H1 (cell line): ENCODE measurements at regions not wholly inside any gene's neighbourhood (a gene's known extent, or its start where the extent isn't known, plus 50 kb on each side); places are given as distances from the start of the nearest gene placed in this dataset.

Experiments
- CTCF ChIA-PET: fragments of 300-600 bp; sonication (Branson Sonifier 250); formaldehyde crosslinking; loops from one replicate; lab custom pipeline; 2021; ENCODE audit not compliant: partially characterized antibody; lab: Charles Lee
- POLR2A ChIA-PET: fragments of 300-600 bp; sonication (Branson Sonifier 250); formaldehyde crosslinking; loops from one replicate; lab custom pipeline; 2021; ENCODE audit warnings: inconsistent platforms; ENCODE audit not compliant: partially characterized antibody; lab: Charles Lee
- DNase-seq, 2 experiments: peaks; one replicate each; pipeline versions ENCODE4 v3.0.0 to v3.0.0-alpha.2; 2010 to 2022; ENCODE audit warnings: low spot score in 2 of 2, low read depth in 1 of 2, mixed read lengths in 1 of 2
- FAIRE-seq: peaks from 2 replicates; lab custom pipeline; 2011; peaks lifted over from hg19 to GRCh38; lab: Jason Lieb, UNC
- H2AFZ ChIP-seq: 2 replicates; pipeline ENCODE4 v1.8.1; 2012; ENCODE audit warnings: low read length, inconsistent platforms
- H2AK5ac ChIP-seq: 2 replicates; pipeline ENCODE4 v1.6.1; 2013; ENCODE audit warnings: low read depth, low read length
- H2BK120ac ChIP-seq: replicated peaks from 2 replicates; pipeline ENCODE3; 2013; ENCODE audit warnings: low read depth, low read length, inconsistent platforms
- H2BK12ac ChIP-seq: 2 replicates; pipeline ENCODE4 v1.6.1; 2013; ENCODE audit warnings: low read depth, low read length
- H2BK15ac ChIP-seq: 2 replicates; pipeline ENCODE4 v1.6.1; 2013; ENCODE audit warnings: low read length
- H2BK20ac ChIP-seq: 2 replicates; pipeline ENCODE4 v1.6.1; 2013; ENCODE audit warnings: low read length
- H2BK5ac ChIP-seq: 2 replicates; pipeline ENCODE4 v1.6.1; 2013; ENCODE audit warnings: low read depth, low read length
- H3K14ac ChIP-seq: 2 replicates; pipeline ENCODE4 v1.6.1; 2013; ENCODE audit warnings: inconsistent platforms; ENCODE audit not compliant: insufficient read length
- H3K18ac ChIP-seq: 2 replicates; pipeline ENCODE4 v1.6.1; 2013; ENCODE audit warnings: low read length; ENCODE audit errors: extremely low read depth
- H3K23ac ChIP-seq: 2 replicates; pipeline ENCODE4 v1.6.1; 2013; ENCODE audit warnings: inconsistent platforms; ENCODE audit not compliant: insufficient read length
- H3K23me2 ChIP-seq: 2 replicates; pipeline ENCODE4 v1.6.1; 2013; ENCODE audit warnings: low read depth, low read length
- H3K27ac ChIP-seq: 2 replicates; pipeline ENCODE4 v1.6.1; 2011; ENCODE audit warnings: low read depth, low read length, inconsistent platforms
- H3K27me3 ChIP-seq, 4 experiments: replicated peaks in 1 of 4; 1 replicate in 1 of 4; 2 replicates in 3 of 4; pipeline versions ENCODE4 v1.6.1 to v1.8.1; 2011 to 2013; ENCODE audit warnings: low read length in 3 of 4, mild to moderate bottlenecking in 3 of 4, inconsistent platforms in 2 of 4, mixed read lengths in 2 of 4, moderate library complexity in 1 of 4; ENCODE audit not compliant: control insufficient read depth in 3 of 4, insufficient read depth in 3 of 4; ENCODE audit errors: extremely low read depth in 1 of 4
- H3K36me3 ChIP-seq, 4 experiments: 2 replicates each; pipeline versions ENCODE4 v1.6.1 to v1.8.1; 2011 to 2013; ENCODE audit warnings: mild to moderate bottlenecking in 4 of 4, low read length in 3 of 4, moderate library complexity in 2 of 4, control low read depth in 1 of 4, inconsistent platforms in 1 of 4; ENCODE audit not compliant: insufficient read depth in 4 of 4, control insufficient read depth in 2 of 4
- H3K4ac ChIP-seq: replicated peaks from 2 replicates; pipeline ENCODE3; 2013; ENCODE audit warnings: low read length, low read depth, mixed read lengths, inconsistent platforms; ENCODE audit not compliant: insufficient read length
- H3K4me1 ChIP-seq, 4 experiments: replicated peaks in 1 of 4; 1 replicate in 1 of 4; 2 replicates in 3 of 4; pipeline versions ENCODE4 v1.6.1 to v1.8.1; 2011 to 2013; ENCODE audit warnings: low read length in 3 of 4, inconsistent platforms in 2 of 4, mixed read lengths in 1 of 4; ENCODE audit not compliant: insufficient read depth in 4 of 4, control insufficient read depth in 3 of 4
- H3K4me2 ChIP-seq, 2 experiments: 2 replicates each; pipeline versions ENCODE4 v1.6.1 to v1.8.1; 2011 to 2013; ENCODE audit warnings: low read depth in 2 of 2, low read length in 2 of 2, control low read depth in 1 of 2, inconsistent platforms in 1 of 2, mild to moderate bottlenecking in 1 of 2; ENCODE audit not compliant: insufficient read depth in 1 of 2
- H3K4me3 ChIP-seq, 4 experiments: fragments of 200-600, 300-600 bp in 1 of 4; sonication (generic), shearing (Covaris generic), sonication (Bioruptor Twin) in 1 of 4; 2 replicates each; pipeline versions ENCODE4 v1.5.1 to v1.8.1; 2011 to 2016; ENCODE audit warnings: low read length in 4 of 4, low read depth in 3 of 4, control low read depth in 2 of 4, inconsistent platforms in 2 of 4, mild to moderate bottlenecking in 2 of 4, mixed read lengths in 1 of 4, moderate library complexity in 1 of 4; ENCODE audit not compliant: insufficient read depth in 2 of 4; ENCODE audit errors: extremely low read depth in 1 of 4
- H3K56ac ChIP-seq: replicated peaks from 2 replicates; pipeline ENCODE3; 2013; ENCODE audit warnings: low read depth, mild to moderate bottlenecking, mixed read lengths, low read length, inconsistent platforms; ENCODE audit not compliant: insufficient read length
- H3K79me1 ChIP-seq: 2 replicates; pipeline ENCODE4 v1.6.1; 2013; ENCODE audit warnings: low read depth, low read length, control low read depth
- H3K79me2 ChIP-seq, 2 experiments: 2 replicates each; pipeline versions ENCODE4 v1.6.1 to v1.8.1; 2012 to 2013; ENCODE audit warnings: low read length in 2 of 2, mild to moderate bottlenecking in 2 of 2, inconsistent platforms in 1 of 2; ENCODE audit not compliant: insufficient read depth in 2 of 2, control insufficient read depth in 1 of 2
- H3K9ac ChIP-seq, 4 experiments: replicated peaks in 1 of 4; 1 replicate in 1 of 4; 2 replicates in 3 of 4; pipeline versions ENCODE4 v1.6.1 to v1.8.1; 2011 to 2013; ENCODE audit warnings: low read depth in 3 of 4, low read length in 3 of 4, control low read depth in 2 of 4, mild to moderate bottlenecking in 2 of 4, moderate library complexity in 2 of 4, inconsistent platforms in 1 of 4; ENCODE audit errors: extremely low read depth in 1 of 4
- H3K9me3 ChIP-seq, 2 experiments: 2 replicates each; pipeline versions ENCODE4 v1.6.1 to v1.8.1; 2012 to 2013; ENCODE audit warnings: mild to moderate bottlenecking in 2 of 2, moderate library complexity in 2 of 2, control low read depth in 1 of 2, inconsistent platforms in 1 of 2, low read depth in 1 of 2, low read length in 1 of 2, mixed read lengths in 1 of 2; ENCODE audit not compliant: insufficient read depth in 2 of 2
- H4K20me1 ChIP-seq, 2 experiments: replicated peaks in 1 of 2; 2 replicates each; pipeline versions ENCODE3 to v1.8.1; 2011 to 2013; ENCODE audit warnings: inconsistent platforms in 2 of 2, low read length in 2 of 2, mild to moderate bottlenecking in 1 of 2; ENCODE audit not compliant: insufficient read depth in 2 of 2, control insufficient read depth in 1 of 2
- H4K5ac ChIP-seq: 2 replicates; pipeline ENCODE4 v1.6.1; 2013; ENCODE audit warnings: low read length, low read depth, mixed read lengths, inconsistent platforms; ENCODE audit not compliant: insufficient read length
- H4K8ac ChIP-seq: 2 replicates; pipeline ENCODE4 v1.8.0; 2013; ENCODE audit warnings: mild to moderate bottlenecking, moderate library complexity, low read length, inconsistent platforms; ENCODE audit not compliant: insufficient read depth; ENCODE audit errors: extremely low read depth
- H4K91ac ChIP-seq: replicated peaks from 2 replicates; pipeline ENCODE3; 2013; ENCODE audit warnings: low read length, mixed read lengths, inconsistent platforms; ENCODE audit not compliant: insufficient read length
- SRF ChIP-seq: IDR thresholded peaks from 2 replicates; pipeline ENCODE4 v1.6.1; 2011; ENCODE audit warnings: mild to moderate bottlenecking, low read depth, low read length, moderate library complexity
- WGBS, 2 experiments: shearing (Covaris generic) in 1 of 2; methylation state at CpG; one replicate each; pipeline versions ENCODE4 v1.1.6 to v1.1.7; 2013 to 2015; ENCODE audit warnings: low lambda C conversion rate in 2 of 2, mixed read lengths in 2 of 2, inconsistent platforms in 1 of 2, low coverage in 1 of 2, missing lambda C conversion rate in 1 of 2; ENCODE audit not compliant: insufficient replicate concordance in 2 of 2, insufficient coverage in 1 of 2, insufficient read length in 1 of 2; ENCODE audit errors: extremely low coverage in 1 of 2, missing lambda C conversion rate in 1 of 2; 5-methylcytosine and 5-hydroxymethylcytosine counted together

DNA sequence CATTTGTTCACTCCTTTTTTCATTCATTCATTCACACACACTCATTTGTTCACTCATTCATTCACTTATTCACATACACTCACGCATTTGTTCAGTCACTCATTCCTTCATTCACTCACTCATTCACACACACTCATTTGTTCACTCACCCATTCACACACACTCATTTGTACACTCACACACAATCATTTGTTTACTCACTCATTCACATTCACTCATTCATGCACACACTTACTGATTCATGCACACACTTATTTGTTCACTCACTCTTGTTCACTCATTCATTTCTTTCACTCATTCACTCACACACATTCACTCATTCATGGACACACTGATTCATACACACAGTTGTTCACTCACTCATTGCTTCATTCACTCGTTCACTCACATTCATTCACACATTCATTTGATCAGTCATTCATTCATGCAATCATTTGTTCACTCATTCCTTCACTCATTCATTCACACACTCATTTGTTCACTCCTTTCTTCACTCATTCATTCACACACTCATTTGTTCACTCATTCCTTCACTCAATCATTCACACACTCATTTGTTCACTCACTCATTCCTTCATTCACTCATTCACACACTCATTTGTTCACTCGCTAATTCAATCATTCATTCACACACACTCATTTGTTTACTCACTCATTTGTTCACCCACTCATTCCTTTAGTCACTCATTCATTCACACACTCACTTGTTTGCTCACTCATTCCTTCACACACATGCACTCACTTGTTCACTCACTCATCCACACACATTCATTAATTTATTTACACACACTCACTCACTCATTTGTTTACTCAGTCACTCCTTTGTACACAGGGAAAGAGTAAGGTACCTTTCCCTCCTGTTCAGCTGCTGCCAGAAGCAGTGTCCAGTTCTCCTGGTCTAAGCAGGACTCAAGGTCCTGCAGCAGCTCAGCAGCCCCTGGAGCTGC is 50.7 kb upstream of the BHLHE23 start:
- no peak overlapping the region for H2BK5ac ChIP-seq
- H3K4me3 ChIP-seq: no peak overlapping the region
- H3K23me2 ChIP-seq: peaks cover 4% of the 10 kb centered on the region; the same call in 1 of the 2 replicates
- CTCF ChIA-PET: interaction anchor here (1.0 to 3.5 kb wide), 14 partner anchors 22 to 142 kb away, joined by 3 to 21 read pairs (median 4); no protein-coding TSS in a partner anchor
- H3K79me1 ChIP-seq: 0 out of 2 replicates have a peak, but pooled peaks cover 3% of the 10 kb centered on the region
- H3K4ac ChIP-seq: no peak overlapping the region
- H2BK120ac ChIP-seq: no peak overlapping the region
- no peak overlapping the region for H3K9ac ChIP-seq
- H3K27ac ChIP-seq: no peak overlapping the region
- H3K4me2 ChIP-seq: no peak overlapping the region
- 0 out of 2 replicates have a peak overlapping the region, but pooled peaks have one; percentile 10 for H2BK20ac ChIP-seq
- POLR2A ChIA-PET: no interaction called here
- DNase-seq (no peak), FAIRE-seq (no peak)
- H3K27me3 ChIP-seq: no peaks in the 10 kb centered on the region; a peak in 2 of 7 replicates
- WGBS, 2 experiments: 80 to 100% methylated on average over 2 to 3 of the region's 3 CpGs
- no peaks in the 10 kb centered on the region for H3K79me2 ChIP-seq
- H2AFZ ChIP-seq: no peak overlapping the region
- H3K18ac ChIP-seq: no peak overlapping the region
- H3K9me3 ChIP-seq: peaks cover 0 to 5% of the 10 kb centered on the region in 2 experiments; a peak in 1 of 4 replicates
- H3K4me1 ChIP-seq: peaks cover 0 to 2% (median 0%) of the 10 kb centered on the region in 4 experiments; a peak in 2 of 7 replicates
- H2BK15ac ChIP-seq: no peak overlapping the region
- H4K8ac ChIP-seq: no peak overlapping the region
- H2AK5ac ChIP-seq: no peak overlapping the region; the same call in 1 of the 2 replicates
- H4K20me1 ChIP-seq: peaks cover 0 to 5% of the 10 kb centered on the region in 2 experiments
- no peaks in the 10 kb centered on the region for H3K36me3 ChIP-seq
- no peak overlapping the region; the same call in 1 of the 2 replicates for H2BK12ac ChIP-seq
- no peak overlapping the region for H3K56ac ChIP-seq
- no peak overlapping the region for H3K14ac ChIP-seq
- H4K5ac ChIP-seq: no peak overlapping the region
- H4K91ac ChIP-seq: no peak overlapping the region
- H3K23ac ChIP-seq: no peak overlapping the region
- no peak for TF ChIP-seq SRF
